ENCODE measurements at regions not wholly inside any gene's neighbourhood (a gene's known extent, or its start where the extent isn't known, plus 50 kb on each side); places are given as distances from the start of the nearest gene placed in this dataset.

DNA sequence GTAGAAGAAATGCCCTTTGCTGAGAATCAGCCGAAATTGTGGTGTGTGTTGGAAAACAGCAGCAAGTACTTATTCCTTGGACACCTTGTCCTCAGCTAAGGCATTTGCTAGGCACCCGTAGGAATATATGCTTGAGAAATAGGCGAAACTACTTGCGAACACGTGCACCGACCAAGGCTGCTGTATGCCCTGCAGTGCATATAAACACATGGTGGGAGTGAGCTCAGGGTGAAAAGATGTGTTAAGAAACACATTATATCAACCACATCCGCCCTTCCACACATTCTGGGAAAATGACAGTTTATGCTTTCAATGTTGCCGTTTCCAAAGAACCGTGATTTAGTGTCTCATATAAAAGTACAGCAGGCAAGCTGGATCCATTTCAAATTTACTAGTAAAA, 199.2 kb downstream of the JCAD start:
- no peak overlapping the region for H2BK15ac ChIP-seq (ENCODE audit: low read depth, low read length)
- H3K4ac ChIP-seq (ENCODE audit: low read depth, low read length): no peak overlapping the region
- no peak overlapping the region for H2BK120ac ChIP-seq (ENCODE audit: low read depth, low read length, poor library complexity, severe bottlenecking)
- Mint-ChIP-seq H3K9me3 (no peaks in the 10 kb centered on the region), H3K4me3 (no peak overlapping the region), H3K4me1 (peaks cover 7% of the 10 kb centered on the region in 2 experiments), H3K27me3 (ENCODE audit: low read depth) (no peaks in the 10 kb centered on the region), H3K27ac (no peak overlapping the region), H3K36me3 (ENCODE audit: insufficient read depth in 1 of 3, low read depth in 3 of 3) (no peaks in the 10 kb centered on the region)
- H2AK5ac ChIP-seq (ENCODE audit: insufficient read length, low read length): no peak overlapping the region
- no peak overlapping the region for H2BK20ac ChIP-seq (ENCODE audit: low read depth, low read length, poor library complexity, severe bottlenecking)
- no peaks in the 10 kb centered on the region for H3K27me3 ChIP-seq (ENCODE audit: insufficient read depth, low read length)
- no peaks in the 10 kb centered on the region for H3K79me1 ChIP-seq (ENCODE audit: insufficient read depth, low read depth, low read length, poor library complexity, severe bottlenecking)
- no peak overlapping the region for H2AFZ ChIP-seq (ENCODE audit: low read length)
- H4K91ac ChIP-seq (ENCODE audit: insufficient read length, low read depth, low read length): no peak overlapping the region
- H3K18ac ChIP-seq (ENCODE audit: insufficient read length, low read depth, low read length): no peak overlapping the region
- no peak overlapping the region for H3K27ac ChIP-seq (ENCODE audit: insufficient read length, low read depth, low read length)
- no peaks in the 10 kb centered on the region for H3K79me2 ChIP-seq (ENCODE audit: insufficient read depth, low read length)
- H3K56ac ChIP-seq (ENCODE audit: insufficient read length, low read depth, low read length): no peak overlapping the region
- no peaks in the 10 kb centered on the region for H3K23me2 ChIP-seq (ENCODE audit: insufficient read length, low read depth, low read length, poor library complexity, severe bottlenecking)
- H4K8ac ChIP-seq (replicated peaks; ENCODE audit: insufficient read length, low read depth, low read length): no peak overlapping the region
- H2BK5ac ChIP-seq (ENCODE audit: insufficient read length, low read length): no peak overlapping the region
- H3K4me1 ChIP-seq (ENCODE audit: insufficient read depth, low read length): no peaks in the 10 kb centered on the region
- no peak overlapping the region for H3T11ph ChIP-seq (ENCODE audit: low read length)
- no peak overlapping the region for H3K4me2 ChIP-seq (ENCODE audit: insufficient read depth, insufficient read length, low read length)
- WGBS (ENCODE audit: extremely low coverage, insufficient read length, low lambda C conversion rate): no CpG with 5 or more reads among the region's 9 CpGs
- TF ChIP-seq, protein P1, sequence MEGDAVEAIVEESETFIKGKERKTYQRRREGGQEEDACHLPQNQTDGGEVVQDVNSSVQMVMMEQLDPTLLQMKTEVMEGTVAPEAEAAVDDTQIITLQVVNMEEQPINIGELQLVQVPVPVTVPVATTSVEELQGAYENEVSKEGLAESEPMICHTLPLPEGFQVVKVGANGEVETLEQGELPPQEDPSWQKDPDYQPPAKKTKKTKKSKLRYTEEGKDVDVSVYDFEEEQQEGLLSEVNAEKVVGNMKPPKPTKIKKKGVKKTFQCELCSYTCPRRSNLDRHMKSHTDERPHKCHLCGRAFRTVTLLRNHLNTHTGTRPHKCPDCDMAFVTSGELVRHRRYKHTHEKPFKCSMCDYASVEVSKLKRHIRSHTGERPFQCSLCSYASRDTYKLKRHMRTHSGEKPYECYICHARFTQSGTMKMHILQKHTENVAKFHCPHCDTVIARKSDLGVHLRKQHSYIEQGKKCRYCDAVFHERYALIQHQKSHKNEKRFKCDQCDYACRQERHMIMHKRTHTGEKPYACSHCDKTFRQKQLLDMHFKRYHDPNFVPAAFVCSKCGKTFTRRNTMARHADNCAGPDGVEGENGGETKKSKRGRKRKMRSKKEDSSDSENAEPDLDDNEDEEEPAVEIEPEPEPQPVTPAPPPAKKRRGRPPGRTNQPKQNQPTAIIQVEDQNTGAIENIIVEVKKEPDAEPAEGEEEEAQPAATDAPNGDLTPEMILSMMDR (conservative IDR thresholded peaks at IDR 0.05): no peak
- no peaks in the 10 kb centered on the region for H3K9me3 ChIP-seq (ENCODE audit: control insufficient read depth, low read depth, low read length)
- no peaks in the 10 kb centered on the region for H4K20me1 ChIP-seq (ENCODE audit: control insufficient read depth, insufficient read depth, insufficient read length)
- H3K14ac ChIP-seq (ENCODE audit: insufficient read depth, low read length): no peak overlapping the region
- no peak overlapping the region for H2BK12ac ChIP-seq (ENCODE audit: insufficient read length, low read depth, low read length)
- H3K23ac ChIP-seq (ENCODE audit: insufficient read length, low read depth, low read length): no peak overlapping the region
- H3K9ac ChIP-seq (ENCODE audit: extremely low read depth, insufficient read length, low read length): no peak overlapping the region
- no peak for DNase-seq
- H4K5ac ChIP-seq (ENCODE audit: insufficient read length, low read depth, low read length): no peak overlapping the region
